ENCODE measurements at regions not wholly inside any gene's neighbourhood (a gene's known extent, or its start where the extent isn't known, plus 50 kb on each side); places are given as distances from the start of the nearest gene placed in this dataset.

DNA sequence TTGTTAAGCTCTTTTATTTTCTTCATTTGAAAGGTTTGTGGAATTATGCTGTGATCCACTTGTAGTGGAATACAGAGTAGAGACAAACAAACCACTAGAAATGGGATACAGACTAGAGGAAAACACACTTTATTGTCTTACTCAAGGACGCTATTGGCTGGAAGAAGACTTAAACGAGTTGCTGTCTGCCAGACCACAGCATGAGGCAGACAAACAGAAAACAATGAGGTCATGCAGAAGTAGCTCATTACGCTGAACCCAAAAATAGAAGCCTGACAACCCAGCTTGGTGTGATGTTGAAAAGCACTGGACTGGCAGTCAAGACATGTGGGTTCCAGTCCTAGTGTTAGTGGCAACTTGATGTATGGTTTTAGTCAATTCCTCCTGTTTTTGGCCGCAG, 62.4 kb upstream of the P3H2 start (continued):
- 0 out of 2 replicates have a peak, but pooled peaks have one; percentile 37 for TF ChIP-seq EED (IDR thresholded peaks at IDR 0.05; ENCODE audit: low read depth)
- no peak for TF ChIP-seq RCOR1 (conservative IDR thresholded peaks at IDR 0.05; ENCODE audit: low read depth, low read length)
- no peak for TF ChIP-seq RB1 (IDR thresholded peaks at IDR 0.05; ENCODE audit: borderline replicate concordance)
- TF ChIP-seq HDGF (IDR thresholded peaks at IDR 0.05) = no peak
- TF ChIP-seq CBFB (IDR thresholded peaks at IDR 0.05; ENCODE audit: low read depth) = 0 out of 2 replicates have a peak, but pooled peaks have one; percentile 59
- peak; percentile 75; the same call in 1 of the 2 replicates for TF ChIP-seq RUNX3 (IDR thresholded peaks at IDR 0.05; ENCODE audit: low read length)
- TF ChIP-seq CHD1 (IDR thresholded peaks at IDR 0.05; ENCODE audit: low read depth, low read length) = no peak
- TF ChIP-seq, protein P1, sequence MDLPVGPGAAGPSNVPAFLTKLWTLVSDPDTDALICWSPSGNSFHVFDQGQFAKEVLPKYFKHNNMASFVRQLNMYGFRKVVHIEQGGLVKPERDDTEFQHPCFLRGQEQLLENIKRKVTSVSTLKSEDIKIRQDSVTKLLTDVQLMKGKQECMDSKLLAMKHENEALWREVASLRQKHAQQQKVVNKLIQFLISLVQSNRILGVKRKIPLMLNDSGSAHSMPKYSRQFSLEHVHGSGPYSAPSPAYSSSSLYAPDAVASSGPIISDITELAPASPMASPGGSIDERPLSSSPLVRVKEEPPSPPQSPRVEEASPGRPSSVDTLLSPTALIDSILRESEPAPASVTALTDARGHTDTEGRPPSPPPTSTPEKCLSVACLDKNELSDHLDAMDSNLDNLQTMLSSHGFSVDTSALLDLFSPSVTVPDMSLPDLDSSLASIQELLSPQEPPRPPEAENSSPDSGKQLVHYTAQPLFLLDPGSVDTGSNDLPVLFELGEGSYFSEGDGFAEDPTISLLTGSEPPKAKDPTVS (IDR thresholded peaks at IDR 0.05; ENCODE audit: low read depth, low read length) = no peak
- TF ChIP-seq ZNF384 (IDR thresholded peaks at IDR 0.05; ENCODE audit: borderline replicate concordance, low read depth, low read length) = no peak
- TF ChIP-seq ZNF207 (IDR thresholded peaks at IDR 0.05; ENCODE audit: borderline replicate concordance) = no peak
- TF ChIP-seq DPF2 (IDR thresholded peaks at IDR 0.05) = no peak
- TF ChIP-seq MEF2B (IDR thresholded peaks at IDR 0.05; ENCODE audit: partially characterized antibody, poor library complexity, severe bottlenecking) = peak; percentile 75
- no peak for TF ChIP-seq TCF12 (IDR thresholded peaks at IDR 0.05; ENCODE audit: low read depth, low read length)
- TF ChIP-seq, protein P2, sequence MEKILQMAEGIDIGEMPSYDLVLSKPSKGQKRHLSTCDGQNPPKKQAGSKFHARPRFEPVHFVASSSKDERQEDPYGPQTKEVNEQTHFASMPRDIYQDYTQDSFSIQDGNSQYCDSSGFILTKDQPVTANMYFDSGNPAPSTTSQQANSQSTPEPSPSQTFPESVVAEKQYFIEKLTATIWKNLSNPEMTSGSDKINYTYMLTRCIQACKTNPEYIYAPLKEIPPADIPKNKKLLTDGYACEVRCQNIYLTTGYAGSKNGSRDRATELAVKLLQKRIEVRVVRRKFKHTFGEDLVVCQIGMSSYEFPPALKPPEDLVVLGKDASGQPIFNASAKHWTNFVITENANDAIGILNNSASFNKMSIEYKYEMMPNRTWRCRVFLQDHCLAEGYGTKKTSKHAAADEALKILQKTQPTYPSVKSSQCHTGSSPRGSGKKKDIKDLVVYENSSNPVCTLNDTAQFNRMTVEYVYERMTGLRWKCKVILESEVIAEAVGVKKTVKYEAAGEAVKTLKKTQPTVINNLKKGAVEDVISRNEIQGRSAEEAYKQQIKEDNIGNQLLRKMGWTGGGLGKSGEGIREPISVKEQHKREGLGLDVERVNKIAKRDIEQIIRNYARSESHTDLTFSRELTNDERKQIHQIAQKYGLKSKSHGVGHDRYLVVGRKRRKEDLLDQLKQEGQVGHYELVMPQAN (conservative IDR thresholded peaks at IDR 0.05) = no peak
- TF ChIP-seq, protein P3, sequence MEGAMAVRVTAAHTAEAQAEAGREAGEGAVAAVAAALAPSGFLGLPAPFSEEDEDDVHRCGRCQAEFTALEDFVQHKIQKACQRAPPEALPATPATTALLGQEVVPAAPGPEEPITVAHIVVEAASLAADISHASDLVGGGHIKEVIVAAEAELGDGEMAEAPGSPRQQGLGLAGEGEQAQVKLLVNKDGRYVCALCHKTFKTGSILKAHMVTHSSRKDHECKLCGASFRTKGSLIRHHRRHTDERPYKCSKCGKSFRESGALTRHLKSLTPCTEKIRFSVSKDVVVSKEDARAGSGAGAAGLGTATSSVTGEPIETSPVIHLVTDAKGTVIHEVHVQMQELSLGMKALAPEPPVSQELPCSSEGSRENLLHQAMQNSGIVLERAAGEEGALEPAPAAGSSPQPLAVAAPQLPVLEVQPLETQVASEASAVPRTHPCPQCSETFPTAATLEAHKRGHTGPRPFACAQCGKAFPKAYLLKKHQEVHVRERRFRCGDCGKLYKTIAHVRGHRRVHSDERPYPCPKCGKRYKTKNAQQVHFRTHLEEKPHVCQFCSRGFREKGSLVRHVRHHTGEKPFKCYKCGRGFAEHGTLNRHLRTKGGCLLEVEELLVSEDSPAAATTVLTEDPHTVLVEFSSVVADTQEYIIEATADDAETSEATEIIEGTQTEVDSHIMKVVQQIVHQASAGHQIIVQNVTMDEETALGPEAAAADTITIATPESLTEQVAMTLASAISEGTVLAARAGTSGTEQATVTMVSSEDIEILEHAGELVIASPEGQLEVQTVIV (IDR thresholded peaks at IDR 0.05; ENCODE audit: borderline replicate concordance, partially characterized antibody) = no peak
- no peak for TF ChIP-seq MYC (IDR thresholded peaks at IDR 0.05; ENCODE audit: insufficient read depth, insufficient read length, insufficient replicate concordance, low read length, severe bottlenecking)
- TF ChIP-seq, protein P4, sequence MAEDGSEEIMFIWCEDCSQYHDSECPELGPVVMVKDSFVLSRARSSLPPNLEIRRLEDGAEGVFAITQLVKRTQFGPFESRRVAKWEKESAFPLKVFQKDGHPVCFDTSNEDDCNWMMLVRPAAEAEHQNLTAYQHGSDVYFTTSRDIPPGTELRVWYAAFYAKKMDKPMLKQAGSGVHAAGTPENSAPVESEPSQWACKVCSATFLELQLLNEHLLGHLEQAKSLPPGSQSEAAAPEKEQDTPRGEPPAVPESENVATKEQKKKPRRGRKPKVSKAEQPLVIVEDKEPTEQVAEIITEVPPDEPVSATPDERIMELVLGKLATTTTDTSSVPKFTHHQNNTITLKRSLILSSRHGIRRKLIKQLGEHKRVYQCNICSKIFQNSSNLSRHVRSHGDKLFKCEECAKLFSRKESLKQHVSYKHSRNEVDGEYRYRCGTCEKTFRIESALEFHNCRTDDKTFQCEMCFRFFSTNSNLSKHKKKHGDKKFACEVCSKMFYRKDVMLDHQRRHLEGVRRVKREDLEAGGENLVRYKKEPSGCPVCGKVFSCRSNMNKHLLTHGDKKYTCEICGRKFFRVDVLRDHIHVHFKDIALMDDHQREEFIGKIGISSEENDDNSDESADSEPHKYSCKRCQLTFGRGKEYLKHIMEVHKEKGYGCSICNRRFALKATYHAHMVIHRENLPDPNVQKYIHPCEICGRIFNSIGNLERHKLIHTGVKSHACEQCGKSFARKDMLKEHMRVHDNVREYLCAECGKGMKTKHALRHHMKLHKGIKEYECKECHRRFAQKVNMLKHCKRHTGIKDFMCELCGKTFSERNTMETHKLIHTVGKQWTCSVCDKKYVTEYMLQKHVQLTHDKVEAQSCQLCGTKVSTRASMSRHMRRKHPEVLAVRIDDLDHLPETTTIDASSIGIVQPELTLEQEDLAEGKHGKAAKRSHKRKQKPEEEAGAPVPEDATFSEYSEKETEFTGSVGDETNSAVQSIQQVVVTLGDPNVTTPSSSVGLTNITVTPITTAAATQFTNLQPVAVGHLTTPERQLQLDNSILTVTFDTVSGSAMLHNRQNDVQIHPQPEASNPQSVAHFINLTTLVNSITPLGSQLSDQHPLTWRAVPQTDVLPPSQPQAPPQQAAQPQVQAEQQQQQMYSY (CRISPR knock-in tag; IDR thresholded peaks at IDR 0.05) = no peak
- TF ChIP-seq CREB1 (IDR thresholded peaks at IDR 0.05; ENCODE audit: low read depth) = peak; percentile 86

All from GM12878 (cell line).